GM18511 (cell line): ENCODE measurements at regions not wholly inside any gene's neighbourhood (a gene's known extent, or its start where the extent isn't known, plus 50 kb on each side); places are given as distances from the start of the nearest gene placed in this dataset.

ENCODE experiments used
- ATAC-seq: cut with Tn5 transposase; IDR thresholded peaks from one replicate; pipeline ENCODE4 v1.9.1; 2021; ENCODE audit warnings: mild to moderate bottlenecking, moderate library complexity; ENCODE audit not compliant: unreplicated experiment

DNA sequence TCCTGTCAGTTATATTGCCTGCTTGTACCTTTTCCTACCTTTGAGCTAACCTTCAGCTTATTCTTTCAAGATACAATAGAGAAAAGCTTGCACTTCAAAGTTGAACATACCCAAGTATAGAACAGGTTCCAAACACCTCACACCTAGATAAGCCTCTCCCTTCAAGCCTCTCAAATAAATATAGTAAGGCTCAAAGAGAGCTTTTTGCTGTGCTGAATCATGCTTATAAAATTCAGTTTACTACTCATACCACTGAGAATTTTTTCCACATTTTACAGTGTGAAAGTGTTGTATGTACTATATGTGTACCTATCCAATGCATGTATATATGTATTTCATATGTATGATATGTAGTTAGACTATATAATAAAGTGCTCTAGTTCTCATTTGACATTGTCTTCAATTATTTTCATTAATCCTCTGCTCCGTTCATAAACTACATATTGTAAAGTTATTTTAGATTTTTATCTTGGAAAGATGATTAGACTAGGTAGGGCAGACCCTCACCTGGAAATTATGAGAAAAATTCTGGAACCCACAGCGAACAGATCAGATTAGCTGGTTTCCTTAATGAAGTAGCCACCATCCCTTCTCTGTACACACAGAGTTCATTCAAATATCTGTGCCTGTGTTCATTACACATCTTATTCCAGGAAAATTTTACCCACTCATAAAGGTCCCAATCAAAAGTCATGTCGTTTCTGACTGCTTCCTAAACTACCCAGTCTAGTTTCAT is 149.2 kb upstream of the RGMB start:
- ATAC-seq: no peak

DNA sequence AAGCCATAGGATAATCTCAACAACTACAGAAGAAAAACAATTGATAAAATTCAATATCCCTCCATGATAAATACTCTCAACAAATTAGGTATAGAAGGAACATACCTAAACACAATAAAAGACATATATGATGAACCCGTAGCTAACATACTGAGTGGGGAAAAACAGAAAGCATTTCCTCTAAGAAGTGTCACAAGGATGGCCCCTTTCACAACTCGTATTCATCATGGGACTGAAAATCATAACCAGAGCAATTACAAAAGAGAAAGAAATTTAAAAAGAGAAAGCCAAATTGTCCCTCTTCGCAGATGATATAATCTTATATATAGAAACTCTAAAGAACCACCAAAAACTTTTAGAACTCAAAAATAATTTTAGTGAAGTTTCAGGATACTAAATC is 146.3 kb upstream of the RGMB start:
- no peak for ATAC-seq

DNA sequence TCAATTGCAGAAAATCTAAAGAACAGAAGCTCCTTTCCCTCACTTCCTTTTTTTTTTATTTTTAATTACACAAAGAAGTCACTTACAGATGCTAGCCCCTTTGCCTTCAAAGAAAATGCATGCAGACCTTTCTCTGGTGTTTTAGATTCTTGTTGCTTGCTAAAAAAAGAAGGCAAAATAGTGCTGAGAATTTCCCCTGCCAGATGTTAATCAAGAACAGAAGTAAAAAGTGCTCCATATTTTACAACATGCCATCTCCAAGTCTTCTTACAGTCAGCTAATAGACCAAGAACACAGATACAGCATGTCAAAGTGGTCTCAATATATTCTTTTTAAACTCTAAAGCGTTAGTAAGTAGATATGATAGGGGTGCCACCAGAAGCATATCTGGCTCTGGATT is 142.8 kb upstream of the RGMB start:
- no peak for ATAC-seq

DNA sequence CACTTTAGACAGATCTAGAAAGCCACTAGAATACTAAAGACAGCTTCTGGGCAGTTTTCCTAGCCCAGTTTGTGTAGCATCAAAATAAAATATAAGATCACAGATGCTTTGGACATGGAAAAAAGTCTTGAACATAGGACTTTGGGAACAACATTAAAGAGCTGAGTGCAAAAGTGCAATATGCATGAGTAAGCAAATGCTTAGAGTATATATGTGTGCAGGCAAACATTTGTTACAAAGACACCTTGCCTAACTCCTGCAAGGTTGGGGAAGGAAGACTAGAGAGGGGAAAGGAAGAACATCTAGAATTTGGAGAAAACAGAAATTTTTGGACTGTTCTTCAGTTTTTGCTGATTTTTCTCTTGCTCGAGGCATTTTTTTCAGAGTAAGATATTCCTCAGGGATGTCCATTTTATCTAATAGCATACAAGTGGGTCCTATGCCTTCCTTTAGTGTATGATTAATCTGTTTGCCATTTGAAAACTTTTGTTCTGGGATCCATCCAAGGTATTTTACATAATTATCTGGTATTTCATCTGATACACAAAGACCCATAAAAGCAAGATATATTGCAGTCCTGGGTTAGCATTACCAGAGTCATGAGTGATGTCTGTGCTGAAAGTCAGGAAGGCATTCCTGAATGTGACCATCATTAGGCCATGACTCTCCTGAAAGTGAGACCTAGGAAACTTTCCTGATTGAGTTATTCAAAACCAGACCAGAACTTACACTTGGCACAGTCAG is 142.0 kb upstream of the RGMB start:
- ATAC-seq: no peak

DNA sequence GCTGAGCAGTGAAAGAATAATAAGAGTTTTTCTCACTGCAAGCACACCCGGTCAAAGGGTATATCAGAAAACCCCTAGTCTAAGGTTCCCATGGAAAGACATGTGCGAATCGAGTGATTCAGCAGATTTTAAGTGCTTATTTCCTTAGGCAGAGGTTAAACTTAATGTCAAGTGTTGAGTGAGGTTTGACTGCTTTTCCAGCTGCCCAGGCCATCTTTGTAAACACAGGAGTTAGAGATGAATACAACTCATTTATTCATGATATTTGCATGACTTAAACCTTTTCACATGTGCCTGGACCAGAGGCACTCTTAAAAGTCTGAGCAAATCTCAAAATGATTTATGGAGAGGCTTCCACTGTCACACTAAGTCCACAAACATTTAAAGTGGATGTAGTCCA is 137.8 kb upstream of the RGMB start:
- ATAC-seq: no peak

DNA sequence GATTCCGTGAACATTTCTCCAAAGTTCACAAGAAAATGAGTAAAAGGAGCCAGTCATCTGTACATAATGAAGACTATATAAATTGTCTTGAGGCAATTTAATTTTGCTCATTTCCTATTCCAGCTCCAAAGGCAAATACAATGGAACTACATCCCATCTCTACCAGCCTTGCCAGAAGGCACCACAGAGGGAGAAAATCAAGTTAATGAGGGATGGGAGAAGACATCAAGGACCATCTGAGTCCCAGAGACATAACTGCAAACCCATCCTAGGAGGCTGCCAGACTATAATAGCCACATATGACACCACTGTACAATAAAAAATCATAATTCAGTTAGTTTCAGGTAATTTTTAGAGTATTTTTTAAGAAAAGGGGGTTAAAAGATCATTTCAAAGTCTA is 136.3 kb upstream of the RGMB start:
- no peak for ATAC-seq

DNA sequence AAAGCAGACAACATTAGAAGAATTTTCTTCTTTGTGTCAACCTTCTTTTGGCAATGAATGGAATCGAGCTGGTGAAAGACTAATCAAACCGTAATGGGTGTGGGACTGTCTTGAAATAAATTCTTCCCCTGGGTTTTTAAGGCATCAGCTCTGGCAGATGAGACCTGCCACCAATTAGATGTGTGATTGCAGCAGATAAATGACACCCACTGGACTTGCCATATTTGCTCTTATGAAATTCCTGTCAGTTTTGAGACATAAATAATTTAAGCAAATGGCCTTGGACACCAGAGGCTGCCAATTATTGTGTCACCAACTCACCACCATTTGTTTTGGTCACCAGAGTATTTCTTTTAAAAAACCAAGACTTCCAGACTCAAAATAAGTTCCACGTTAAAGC is 135.9 kb upstream of the RGMB start:
- ATAC-seq: no peak

DNA sequence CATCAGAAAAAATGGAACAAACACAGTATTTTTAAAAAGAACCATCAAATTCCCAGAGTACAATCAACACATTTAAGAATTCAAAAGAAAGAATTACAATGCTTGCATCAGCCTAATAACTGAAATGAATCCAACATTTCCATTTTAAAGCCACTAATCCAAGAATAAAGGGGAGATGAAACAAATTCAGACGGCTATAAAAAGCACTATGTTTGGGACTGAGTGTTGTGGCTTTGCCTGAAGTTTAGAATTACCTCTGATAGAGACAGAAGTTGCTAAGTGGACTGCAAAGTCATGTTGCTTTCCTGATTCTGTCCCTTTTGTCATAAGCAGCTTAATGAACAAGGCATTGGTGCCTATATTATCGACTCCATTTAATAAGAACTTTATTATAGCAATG is 135.4 kb upstream of the RGMB start:
- ATAC-seq: no peak

DNA sequence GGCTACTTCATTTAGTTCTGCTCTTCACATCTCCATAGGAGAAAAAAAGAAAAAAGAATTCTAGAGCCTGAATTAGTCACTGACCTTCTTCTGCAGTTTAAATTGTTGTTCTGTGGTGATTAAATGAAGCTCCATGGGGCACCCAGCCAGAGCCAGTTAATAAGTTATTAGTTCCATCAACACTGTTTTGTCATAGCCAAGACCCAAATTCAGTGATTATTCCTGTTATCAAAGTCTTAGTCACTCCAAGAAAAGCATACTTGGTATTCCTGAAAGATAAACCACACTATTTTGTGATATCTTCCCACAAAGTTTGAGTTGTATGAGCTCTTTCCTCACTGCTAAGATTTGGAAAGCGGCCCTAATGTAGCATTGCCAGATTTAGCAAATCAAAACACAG is 134.8 kb upstream of the RGMB start:
- no peak for ATAC-seq

DNA sequence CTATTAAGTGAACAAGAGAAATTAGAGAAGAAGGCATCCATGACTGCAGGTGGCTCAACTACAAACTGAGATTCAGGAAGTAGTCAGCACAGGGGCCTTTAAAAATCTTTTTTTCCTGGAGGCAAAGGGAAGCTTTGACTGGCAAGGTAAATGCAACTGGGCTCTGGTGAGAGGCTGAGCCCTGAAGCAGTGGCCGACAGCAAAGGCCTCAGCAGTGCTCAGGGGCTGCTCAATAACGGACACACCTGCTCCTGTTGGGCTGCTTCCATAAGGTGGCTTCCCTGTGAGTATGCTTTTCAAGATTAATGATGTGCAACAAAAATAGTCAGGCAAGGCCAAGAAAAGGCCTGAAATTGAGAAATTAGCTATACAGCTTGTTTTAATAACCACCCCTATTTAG is 134.2 kb upstream of the RGMB start:
- no peak for ATAC-seq

DNA sequence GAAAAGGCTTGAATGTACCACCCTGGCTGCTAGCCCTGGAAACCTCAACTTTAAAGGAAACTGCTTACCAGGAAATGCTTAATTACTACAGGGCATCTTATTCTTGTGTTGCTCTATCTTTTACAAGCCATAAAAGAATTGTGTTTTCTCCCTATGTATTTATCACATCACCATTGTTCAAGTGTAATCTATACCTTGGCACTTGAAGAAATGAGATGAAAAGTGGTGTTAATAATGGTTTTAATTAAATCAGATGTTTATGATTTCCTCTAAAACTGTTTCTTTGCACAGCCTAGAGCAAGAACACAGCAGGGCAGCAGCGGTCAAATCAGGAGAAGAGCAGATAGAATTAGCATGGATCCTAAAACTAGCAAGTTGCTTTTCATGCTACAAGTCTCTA is 131.8 kb upstream of the RGMB start:
- no peak for ATAC-seq

DNA sequence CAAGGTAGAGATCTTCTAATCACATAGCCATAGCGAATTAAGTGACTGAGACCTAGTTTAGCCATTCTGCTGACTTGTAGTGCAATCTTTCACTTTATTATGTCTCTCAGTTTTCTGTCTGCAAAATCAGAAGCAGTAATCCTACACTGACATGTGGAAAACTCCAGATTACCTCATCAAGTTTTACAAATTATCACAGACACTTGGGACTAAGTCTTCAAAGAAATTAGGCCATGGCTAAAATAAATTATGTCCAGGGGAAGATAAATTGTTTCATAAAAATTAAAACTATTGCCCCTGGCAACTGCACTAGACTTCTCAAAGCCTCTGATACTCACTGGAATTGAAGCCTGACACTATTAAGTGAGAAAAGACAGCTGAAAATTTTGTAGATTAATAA is 129.9 kb upstream of the RGMB start:
- no peak for ATAC-seq

DNA sequence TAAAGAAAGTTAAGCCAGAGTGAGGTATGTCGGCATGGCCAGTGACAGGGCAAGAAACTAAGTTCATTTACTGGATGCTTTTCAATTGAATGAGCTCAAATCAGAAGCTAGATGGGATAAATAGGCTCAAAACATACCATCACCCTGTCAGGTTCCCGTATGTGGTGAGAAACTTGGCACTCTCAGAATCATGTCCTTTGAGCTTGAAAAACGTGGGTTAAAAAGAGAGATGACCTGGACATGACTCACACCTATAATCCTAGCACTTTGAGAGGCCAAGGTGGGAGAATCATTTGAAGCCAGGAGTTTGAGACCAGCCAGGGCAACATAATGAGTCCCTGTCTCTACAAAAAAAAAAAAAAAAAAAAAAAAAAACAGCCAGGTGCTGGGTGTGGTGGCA is 121.7 kb upstream of the RGMB start:
- ATAC-seq: no peak

DNA sequence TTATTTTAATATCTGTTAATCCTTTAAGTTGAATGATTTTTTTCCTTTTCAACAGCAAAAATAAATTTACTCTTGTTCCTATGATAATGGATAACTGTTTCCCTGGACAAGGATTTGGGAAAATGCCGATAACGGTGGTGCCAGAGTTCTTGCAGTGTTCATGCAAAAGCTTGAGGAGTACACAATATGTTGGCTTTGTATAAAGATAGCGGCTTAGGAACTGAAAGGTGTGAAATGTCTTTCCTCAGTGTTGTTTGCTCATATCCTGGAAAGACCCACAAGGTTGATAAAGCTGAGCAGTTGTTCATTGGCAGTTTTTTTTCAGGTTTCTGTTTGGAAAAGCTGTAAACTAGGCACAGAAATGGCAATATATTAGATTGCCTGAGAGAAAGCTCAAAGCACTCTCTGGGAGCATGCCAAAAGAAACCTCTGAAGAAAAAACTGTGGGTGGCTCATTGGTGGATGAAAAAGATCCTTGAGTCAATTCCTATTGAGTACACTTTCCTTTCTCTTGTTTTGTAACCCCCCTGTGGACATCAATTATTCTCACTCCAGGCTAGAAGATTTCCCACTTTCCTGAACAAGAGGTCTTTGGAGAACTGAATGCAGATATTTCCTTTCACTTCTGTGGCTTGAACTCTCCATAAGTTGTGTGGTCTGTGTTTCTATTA is 117.2 kb upstream of the RGMB start:
- no peak for ATAC-seq

DNA sequence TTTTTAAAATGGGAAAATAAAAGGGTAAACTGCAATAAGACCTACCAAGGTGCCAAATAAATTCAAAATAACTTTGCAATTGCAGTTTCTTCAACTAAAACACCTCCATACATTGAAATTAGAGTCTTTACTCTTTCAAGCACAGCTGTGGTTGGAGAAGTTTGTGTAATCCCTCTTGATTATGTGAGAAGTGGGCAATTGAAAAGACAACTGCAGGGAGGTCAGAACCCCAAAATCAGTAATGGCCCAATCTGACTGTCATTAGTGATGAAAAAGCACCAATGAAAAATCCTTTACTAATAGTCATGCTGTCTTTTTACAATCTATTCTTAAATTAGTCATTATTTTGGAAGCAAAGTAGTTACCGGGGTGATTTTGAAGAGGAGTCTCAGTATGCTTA is 116.7 kb upstream of the RGMB start:
- ATAC-seq: no peak

DNA sequence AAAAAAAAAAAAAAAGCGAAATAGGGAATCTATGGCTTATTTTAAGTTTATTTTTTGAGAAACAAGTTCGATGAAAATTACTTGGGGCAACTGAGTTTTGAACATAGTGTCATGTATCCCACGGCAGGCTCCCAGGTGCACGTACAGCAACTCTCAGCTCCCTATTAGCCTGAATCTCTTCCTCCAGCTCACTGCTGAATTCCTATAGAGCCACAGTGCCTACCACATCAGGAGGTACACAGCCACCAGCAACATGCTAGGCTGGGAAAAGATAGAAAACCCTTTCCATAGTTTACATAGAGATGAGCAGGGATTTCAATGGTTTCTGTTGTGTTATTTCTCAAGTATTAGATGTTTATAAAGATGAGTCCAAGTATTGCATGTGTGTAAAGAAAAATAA is 115.9 kb upstream of the RGMB start:
- no peak for ATAC-seq

DNA sequence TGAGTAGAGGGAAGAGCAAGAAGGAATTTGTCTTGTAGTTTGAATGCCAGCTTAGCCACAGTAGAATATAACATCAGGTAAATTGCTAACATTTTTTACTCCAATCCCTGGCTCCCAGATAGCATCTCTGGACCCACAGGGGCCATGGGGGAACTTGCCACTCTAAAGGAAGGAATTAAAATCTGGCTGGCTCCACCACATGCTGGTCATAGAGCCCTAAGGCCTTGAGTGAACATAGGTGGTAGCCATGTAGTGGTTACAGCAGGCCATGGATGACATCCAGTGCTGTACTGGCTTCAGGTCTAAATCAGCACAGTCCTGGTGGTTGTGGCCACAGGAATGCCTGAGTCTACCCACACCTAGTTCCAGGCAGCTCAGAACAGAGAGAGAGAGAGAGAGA is 109.9 kb upstream of the RGMB start:
- no peak for ATAC-seq

DNA sequence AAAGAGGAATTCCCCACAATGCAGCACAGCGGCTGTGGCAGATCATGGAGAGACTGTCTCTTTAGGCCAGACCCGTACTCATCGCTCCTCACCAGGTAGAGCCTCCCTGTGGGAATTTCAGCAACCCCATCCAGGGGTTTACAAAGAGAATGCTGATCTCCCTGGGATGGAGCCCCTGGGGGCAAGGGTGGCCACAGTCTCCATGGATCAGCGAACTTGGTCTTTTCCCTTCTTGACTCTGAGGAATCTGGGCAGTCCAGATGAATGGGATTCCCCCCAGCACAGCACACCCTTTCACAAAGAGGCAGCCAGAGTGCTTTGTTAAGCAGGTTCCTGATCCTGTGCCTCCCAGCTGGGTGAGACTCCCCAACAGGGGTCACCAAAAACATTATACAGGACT is 108.7 kb upstream of the RGMB start:
- no peak for ATAC-seq

DNA sequence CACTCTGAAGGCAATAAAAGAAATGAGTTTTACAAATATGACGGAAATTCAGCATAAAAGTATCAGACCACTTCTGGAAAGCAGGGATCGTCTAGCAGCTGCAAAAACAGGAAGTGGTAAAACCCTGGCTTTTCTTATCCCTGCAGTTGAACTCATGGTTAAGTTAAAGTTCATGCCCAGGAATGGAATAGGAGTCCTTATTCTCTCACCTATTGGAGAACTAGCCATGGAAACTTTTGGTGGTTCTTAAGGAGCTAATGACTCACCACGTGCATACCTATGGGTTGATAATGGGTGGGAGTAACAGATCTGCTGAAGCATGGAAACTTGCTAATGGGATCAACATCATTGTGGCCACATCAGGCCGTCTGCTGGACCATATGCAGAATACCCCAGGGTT is 93.5 kb upstream of the RGMB start:
- ATAC-seq: no peak

DNA sequence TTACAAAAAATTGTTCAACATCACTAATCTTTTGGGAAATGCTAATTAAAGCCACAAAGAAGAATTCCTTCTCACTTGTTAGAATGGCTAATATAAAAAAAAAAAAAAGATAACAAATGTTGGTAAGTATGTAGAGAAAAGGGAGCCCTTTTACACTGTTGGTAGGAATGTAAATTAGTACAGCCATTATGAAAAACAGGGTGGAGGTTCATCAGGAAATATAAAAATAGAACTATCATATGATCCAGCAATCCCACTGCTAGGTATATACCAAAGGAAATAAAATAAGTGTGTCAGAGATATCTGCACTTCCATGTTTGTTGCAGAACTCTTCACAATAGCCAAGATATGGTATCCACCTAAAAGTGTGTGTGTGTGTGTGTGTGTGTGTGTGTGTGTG is 83.5 kb upstream of the RGMB start:
- ATAC-seq: no peak

DNA sequence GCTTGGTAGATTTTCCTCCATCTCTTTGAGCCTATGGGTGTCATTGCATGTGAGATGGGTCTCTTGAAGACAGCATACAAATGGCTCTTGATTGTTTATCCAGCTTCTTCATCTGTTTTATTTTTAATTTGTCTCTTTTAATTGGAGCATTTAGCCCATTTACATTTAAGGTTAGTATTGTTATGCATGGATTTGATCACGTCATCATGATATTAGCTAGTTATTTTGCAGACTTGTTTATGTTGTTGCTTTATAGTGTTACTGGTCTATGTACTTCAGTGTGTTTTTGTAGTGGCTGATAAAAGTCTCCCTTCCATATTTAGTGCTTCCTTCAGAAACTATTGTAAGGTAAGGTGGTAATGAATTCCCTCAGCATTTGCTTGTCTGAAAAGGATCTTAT is 78.6 kb upstream of the RGMB start:
- no peak for ATAC-seq

DNA sequence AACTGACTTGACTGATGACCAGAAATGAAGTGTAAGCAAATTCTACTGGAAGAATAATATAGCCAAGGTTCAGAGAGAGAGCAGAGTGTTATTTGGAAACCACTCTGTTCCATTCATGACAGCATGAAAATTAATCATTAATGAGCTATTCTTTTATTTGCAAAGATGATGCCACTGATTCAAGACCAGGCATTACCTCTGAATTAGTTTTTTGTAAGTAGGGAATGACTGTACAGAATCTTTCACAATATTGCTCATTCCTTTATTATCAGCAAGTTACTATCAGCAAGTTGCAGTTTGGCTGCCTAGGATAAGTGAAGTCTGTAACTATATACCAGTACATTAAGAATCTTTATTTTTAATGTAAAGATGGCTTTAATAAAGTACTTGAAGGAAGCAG is 75.1 kb upstream of the RGMB start:
- ATAC-seq: no peak
